HEK293T (cell line): ENCODE measurements at regions not wholly inside any gene's neighbourhood (a gene's known extent, or its start where the extent isn't known, plus 50 kb on each side); places are given as distances from the start of the nearest gene placed in this dataset.

Experiments
- CTCF ChIA-PET: fragments of 350-600 bp; formaldehyde crosslinking; extraction: SDS; loops from one replicate; lab custom pipeline; 2021; ENCODE audit warnings: antibody characterized with exemption, inconsistent platforms; lab: Yijun Ruan, JAX
- POLR2A ChIA-PET: fragments of 350-600 bp; formaldehyde crosslinking; extraction: SDS; loops from one replicate; lab custom pipeline; 2020; ENCODE audit warnings: antibody characterized with exemption, inconsistent platforms; lab: Yijun Ruan, JAX
- DNase-seq: peaks from one replicate; pipeline ENCODE4 v3.0.0; 2012; ENCODE audit warnings: mixed read lengths; ENCODE audit errors: extremely low spot score
- ARNT ChIP-seq: fragments of 450-650 bp; IDR thresholded peaks from 2 replicates; pipeline ENCODE4 v1.6.1; 2017; ENCODE audit warnings: mild to moderate bottlenecking
- BHLHE40 ChIP-seq: fragments of 450-650 bp; IDR thresholded peaks from 2 replicates; pipeline ENCODE4 v1.6.1; 2016; ENCODE audit warnings: mild to moderate bottlenecking, moderate library complexity, borderline replicate concordance
- CTBP1 ChIP-seq: fragments of 450-650 bp; IDR thresholded peaks from 2 replicates; pipeline ENCODE4 v1.6.1; 2016; ENCODE audit warnings: borderline replicate concordance
- ELF4 ChIP-seq: fragments of 450-650 bp; IDR thresholded peaks from 2 replicates; pipeline ENCODE4 v1.6.1; 2017; ENCODE audit warnings: antibody characterized with exemption
- FOXA1 ChIP-seq: fragments of 450-650 bp; IDR thresholded peaks from 2 replicates; pipeline ENCODE4 v1.6.1; 2016; ENCODE audit warnings: mild to moderate bottlenecking
- FOXK2 ChIP-seq: fragments of 450-650 bp; IDR thresholded peaks from 2 replicates; pipeline ENCODE4 v1.6.1; 2016; ENCODE audit warnings: mild to moderate bottlenecking
- FOXM1 ChIP-seq: fragments of 450-650 bp; IDR thresholded peaks from 2 replicates; pipeline ENCODE4 v1.6.1; 2017; ENCODE audit warnings: mild to moderate bottlenecking, borderline replicate concordance
- HDGF ChIP-seq: fragments of 450-650 bp; IDR thresholded peaks from 2 replicates; pipeline ENCODE4 v1.6.1; 2017; ENCODE audit warnings: antibody characterized with exemption, borderline replicate concordance
- L3MBTL2 ChIP-seq: fragments of 450-650 bp; conservative IDR thresholded peaks from 2 replicates; pipeline ENCODE4 v1.6.1; 2016; ENCODE audit warnings: mild to moderate bottlenecking
- LEF1 ChIP-seq: fragments of 450-650 bp; IDR thresholded peaks from 2 replicates; pipeline ENCODE4 v1.6.1; 2017; ENCODE audit warnings: mild to moderate bottlenecking, borderline replicate concordance
- NFRKB ChIP-seq: fragments of 450-650 bp; IDR thresholded peaks from 2 replicates; pipeline ENCODE4 v1.6.1; 2016; ENCODE audit warnings: mild to moderate bottlenecking, moderate library complexity
- SP1 ChIP-seq: fragments of 450-650 bp; IDR thresholded peaks from 2 replicates; pipeline ENCODE4 v1.6.1; 2017
- SUZ12 ChIP-seq: fragments of 450-650 bp; IDR thresholded peaks from 2 replicates; pipeline ENCODE4 v1.6.1; 2016; ENCODE audit warnings: mild to moderate bottlenecking
- TARDBP ChIP-seq: fragments of 450-650 bp; IDR thresholded peaks from 2 replicates; pipeline ENCODE4 v1.6.1; 2016
- ZNF384 ChIP-seq: fragments of 450-650 bp; IDR thresholded peaks from 2 replicates; pipeline ENCODE4 v1.6.1; 2016
- TF ChIP-seq, protein P1 (sequence below): fragments of 450-650 bp; IDR thresholded peaks from 2 replicates; pipeline ENCODE4 v1.6.1; 2016

DNA sequence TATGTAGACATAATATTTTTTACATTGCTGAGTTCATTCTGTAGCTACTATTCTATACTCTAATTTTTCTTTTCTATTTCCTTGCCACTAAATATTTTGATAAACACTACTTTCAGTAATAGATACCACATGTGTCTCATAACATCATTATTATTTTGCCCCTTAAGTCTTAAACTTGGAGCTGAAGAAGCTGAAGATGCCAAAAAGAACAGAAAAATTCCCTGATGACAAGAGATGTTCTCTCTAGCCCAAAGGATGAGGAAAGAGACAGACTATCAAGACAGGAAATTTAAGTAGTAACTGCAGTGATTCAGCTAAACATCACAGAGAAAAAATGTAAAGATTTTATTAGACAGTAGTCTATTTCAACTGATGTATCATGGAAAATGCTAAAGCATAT, 322.0 kb upstream of the KLHL1 start:
- POLR2A ChIA-PET, result no interaction called here
- TF ChIP-seq ZNF384 (no peak), ELF4 (no peak), FOXK2 (no peak), HDGF (no peak), LEF1 (no peak), FOXA1 (no peak), CTBP1 (no peak), SP1 (no peak), SUZ12 (no peak), TARDBP (no peak), L3MBTL2 (no peak), FOXM1 (no peak), NFRKB (no peak), ARNT (no peak), BHLHE40 (no peak)
- TF ChIP-seq, protein P1, sequence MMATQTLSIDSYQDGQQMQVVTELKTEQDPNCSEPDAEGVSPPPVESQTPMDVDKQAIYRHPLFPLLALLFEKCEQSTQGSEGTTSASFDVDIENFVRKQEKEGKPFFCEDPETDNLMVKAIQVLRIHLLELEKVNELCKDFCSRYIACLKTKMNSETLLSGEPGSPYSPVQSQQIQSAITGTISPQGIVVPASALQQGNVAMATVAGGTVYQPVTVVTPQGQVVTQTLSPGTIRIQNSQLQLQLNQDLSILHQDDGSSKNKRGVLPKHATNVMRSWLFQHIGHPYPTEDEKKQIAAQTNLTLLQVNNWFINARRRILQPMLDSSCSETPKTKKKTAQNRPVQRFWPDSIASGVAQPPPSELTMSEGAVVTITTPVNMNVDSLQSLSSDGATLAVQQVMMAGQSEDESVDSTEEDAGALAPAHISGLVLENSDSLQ, result no peak
- CTCF ChIA-PET, result no interaction called here
- DNase-seq, result no peak

GRCh38 chr13:70424928-70425327, 316.7 kb upstream of the KLHL1 start:
- ChIA-PET CTCF (no interaction called here), POLR2A (no interaction called here)
- TF ChIP-seq SP1, result no peak
- TF ChIP-seq, protein P1, result no peak
- no peak for TF ChIP-seq ELF4
- no peak for TF ChIP-seq SUZ12
- no peak for TF ChIP-seq CTBP1
- no peak for TF ChIP-seq FOXM1
- TF ChIP-seq TARDBP, result no peak
- TF ChIP-seq NFRKB, result no peak
- TF ChIP-seq LEF1, result no peak
- no peak for TF ChIP-seq ZNF384
- TF ChIP-seq FOXK2, result no peak
- TF ChIP-seq HDGF, result no peak
- no peak for DNase-seq

GRCh38 chr13:70424428-70424827, 316.2 kb upstream of the KLHL1 start:
- TF ChIP-seq, protein P1, result no peak
- TF ChIP-seq CTBP1 (no peak), FOXA1 (no peak), FOXK2 (no peak), HDGF (no peak), SUZ12 (no peak), LEF1 (no peak), ZNF384 (no peak), SP1 (no peak), ELF4 (no peak), L3MBTL2 (no peak), TARDBP (no peak), NFRKB (no peak), BHLHE40 (no peak)

GRCh38 chr13:70415136-70415535, 306.9 kb upstream of the KLHL1 start:
- ChIA-PET POLR2A (no interaction called here), CTCF (no interaction called here)
- TF ChIP-seq ARNT (no peak), ZNF384 (no peak), SUZ12 (no peak), FOXA1 (no peak), BHLHE40 (no peak), CTBP1 (no peak), FOXK2 (no peak), TARDBP (no peak), NFRKB (no peak), L3MBTL2 (no peak), SP1 (no peak), HDGF (no peak), FOXM1 (no peak), ELF4 (no peak), LEF1 (no peak)
- TF ChIP-seq, protein P1, result no peak
- no peak for DNase-seq

More at GRCh38 chr13:70424428-70424827, 316.2 kb upstream of the KLHL1 start:
- no peak for DNase-seq
- ChIA-PET CTCF (no interaction called here), POLR2A (no interaction called here)

GRCh38 chr13:70408865-70409264, 300.6 kb upstream of the KLHL1 start:
- POLR2A ChIA-PET, result no interaction called here
- CTCF ChIA-PET, result no interaction called here
- no peak for DNase-seq
- TF ChIP-seq SUZ12 (no peak), LEF1 (no peak), SP1 (no peak), FOXM1 (no peak), ELF4 (no peak), HDGF (no peak), BHLHE40 (no peak), FOXK2 (no peak)
- TF ChIP-seq, protein P1, result no peak
